Ishikawa (cell line): ENCODE measurements at regions not wholly inside any gene's neighbourhood (a gene's known extent, or its start where the extent isn't known, plus 50 kb on each side); places are given as distances from the start of the nearest gene placed in this dataset.

Experiments
- CEBPB ChIP-seq: IDR thresholded peaks from 2 replicates; pipeline ENCODE4 v1.6.1; 2012
- EGR1 ChIP-seq: IDR thresholded peaks from 2 replicates; pipeline ENCODE4 v1.6.1; 2012
- EP300 ChIP-seq: IDR thresholded peaks from 2 replicates; pipeline ENCODE4 v1.6.1; 2012; ENCODE audit warnings: borderline replicate concordance
- FOXM1 ChIP-seq: IDR thresholded peaks from 2 replicates; pipeline ENCODE4 v1.6.1; 2012; ENCODE audit warnings: low read depth, borderline replicate concordance
- RAD21 ChIP-seq: IDR thresholded peaks from 2 replicates; pipeline ENCODE4 v1.6.1; 2012; ENCODE audit warnings: low read depth
- TAF1 ChIP-seq: IDR thresholded peaks from 2 replicates; pipeline ENCODE4 v1.6.1; 2012; ENCODE audit warnings: low read depth, mild to moderate bottlenecking
- TCF12 ChIP-seq: IDR thresholded peaks from 2 replicates; pipeline ENCODE4 v1.6.1; 2012; ENCODE audit warnings: low read depth
- TEAD4 ChIP-seq: IDR thresholded peaks from 2 replicates; pipeline ENCODE4 v1.6.1; 2012
- YY1 ChIP-seq: IDR thresholded peaks from 2 replicates; pipeline ENCODE4 v1.6.1; 2012; ENCODE audit warnings: low read depth
- ZBTB7A ChIP-seq: IDR thresholded peaks from 2 replicates; pipeline ENCODE4 v1.6.1; 2012; ENCODE audit warnings: low read depth
- TF ChIP-seq, protein P1 (sequence below): IDR thresholded peaks from 2 replicates; pipeline ENCODE4 v1.6.1; 2012

DNA sequence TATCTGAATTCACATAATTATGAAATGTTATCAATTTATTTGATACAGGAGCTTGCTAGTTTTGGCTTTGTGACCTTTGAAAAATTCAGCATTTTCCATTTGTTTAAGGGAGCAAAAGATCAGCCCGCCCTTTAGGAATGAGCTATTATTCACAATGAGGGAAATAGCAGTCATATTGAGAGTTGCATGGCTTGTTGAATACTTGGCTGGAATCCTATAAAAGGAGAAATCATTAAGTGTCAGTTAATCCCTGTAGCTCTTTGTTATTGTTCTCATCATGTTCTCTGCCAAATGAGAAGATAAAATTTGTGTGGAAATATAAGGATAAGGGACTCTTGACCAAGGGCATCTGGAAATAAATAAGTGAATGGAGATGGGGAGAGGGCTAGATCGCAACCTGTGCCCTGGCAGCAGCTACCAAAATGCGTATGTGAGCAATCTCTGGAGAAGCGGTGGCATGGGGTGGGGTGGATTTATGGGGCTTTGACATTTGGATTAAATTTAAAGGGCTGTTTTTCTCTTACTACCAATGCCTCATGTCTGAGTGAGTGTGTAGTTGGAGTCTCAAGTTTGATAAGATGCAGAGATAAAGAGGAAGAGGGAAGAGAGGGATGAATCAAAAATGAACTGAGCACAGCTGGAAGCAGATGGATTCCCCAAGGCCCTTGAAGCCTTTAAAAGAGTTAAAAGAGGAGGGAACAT lies 237.6 kb downstream of the NNT start:
- TF ChIP-seq EGR1 (no peak), CEBPB (no peak), TEAD4 (no peak), TCF12 (no peak), RAD21 (no peak), FOXM1 (no peak), ZBTB7A (no peak), TAF1 (no peak), EP300 (no peak), YY1 (no peak)
- TF ChIP-seq, protein P1, sequence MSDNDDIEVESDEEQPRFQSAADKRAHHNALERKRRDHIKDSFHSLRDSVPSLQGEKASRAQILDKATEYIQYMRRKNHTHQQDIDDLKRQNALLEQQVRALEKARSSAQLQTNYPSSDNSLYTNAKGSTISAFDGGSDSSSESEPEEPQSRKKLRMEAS, result no peak
